GM13977 (cell line): ENCODE measurements at regions not wholly inside any gene's neighbourhood (a gene's known extent, or its start where the extent isn't known, plus 50 kb on each side); places are given as distances from the start of the nearest gene placed in this dataset.

Experiments
- DNase-seq: peaks from one replicate; pipeline ENCODE4 v3.0.0; 2012; ENCODE audit warnings: low spot score
- CTCF ChIP-seq: IDR thresholded peaks from 2 replicates; pipeline ENCODE4 v1.5.1; 2012; ENCODE audit warnings: mild to moderate bottlenecking, control low read depth; ENCODE audit not compliant: insufficient read depth; ENCODE audit errors: extremely low read depth, missing control alignments
- in situ Hi-C: fragments of 300-500 bp; cut with MboI; formaldehyde crosslinking; loops from one replicate; pipeline ENCODE4 v1.12.0; 2022; ENCODE audit warnings: low sequenced_read_pairs, low pct_unique_long_range_greater_than_20kb, mixed read lengths, inconsistent platforms; ENCODE audit not compliant: unreplicated experiment

- no peak for DNase-seq
- in situ Hi-C loops, result no loop called here
- TF ChIP-seq CTCF, result no peak
Observed at GRCh38 chrX:38993500-38993899, 192.2 kb downstream of the MID1IP1 start.

GRCh38 chrX:38999099-38999498 is 197.8 kb downstream of the MID1IP1 start:
- in situ Hi-C loops, result no loop called here
- TF ChIP-seq CTCF, result no peak
- no peak for DNase-seq

- in situ Hi-C loops, result no loop called here
- TF ChIP-seq CTCF, result no peak
- DNase-seq, result no peak
Observed at GRCh38 chrX:38999967-39000745, 198.9 kb downstream of the MID1IP1 start.

- DNase-seq, result no peak
- no peak for TF ChIP-seq CTCF
- in situ Hi-C loops, result no loop called here
Observed at GRCh38 chrX:39000802-39001201, 199.5 kb downstream of the MID1IP1 start.

GRCh38 chrX:39002466-39002865 is 201.2 kb downstream of the MID1IP1 start:
- no peak for TF ChIP-seq CTCF
- DNase-seq, result no peak
- in situ Hi-C loops, result no loop called here

GRCh38 chrX:39008549-39008948 is 207.3 kb downstream of the MID1IP1 start:
- no peak for TF ChIP-seq CTCF
- in situ Hi-C loops, result no loop called here
- no peak for DNase-seq
